HG02981 (cell line): ENCODE measurements at regions not wholly inside any gene's neighbourhood (a gene's known extent, or its start where the extent isn't known, plus 50 kb on each side); places are given as distances from the start of the nearest gene placed in this dataset.

Experiments
- ATAC-seq: cut with Tn5 transposase; IDR thresholded peaks from one replicate; pipeline ENCODE4 v1.9.1; 2021; ENCODE audit warnings: mild to moderate bottlenecking, moderate library complexity; ENCODE audit not compliant: unreplicated experiment

- ATAC-seq, result no peak
These were observed 65.8 kb downstream of the PRL start for GRCh38 chr6:22231050-22231449.

GRCh38 chr6:22231616-22232015, 65.2 kb downstream of the PRL start:
- ATAC-seq, result no peak

- no peak for ATAC-seq
These were observed 60.0 kb downstream of the PRL start for GRCh38 chr6:22236626-22237414.
